Urinary bladder (tissue), 3 donors: ENCODE measurements at regions not wholly inside any gene's neighbourhood (a gene's known extent, or its start where the extent isn't known, plus 50 kb on each side); places are given as distances from the start of the nearest gene placed in this dataset.

ENCODE experiments used
- DNase-seq: peaks from one replicate; pipeline ENCODE4 v3.0.0-alpha.2; 2015; ENCODE audit errors: extremely low spot score
- H3K27ac ChIP-seq: one replicate; pipeline ENCODE4 v1.5.1; 2013; ENCODE audit warnings: low read depth, mild to moderate bottlenecking, moderate library complexity
- H3K36me3 ChIP-seq: one replicate; pipeline ENCODE4 v1.6.1; 2013; ENCODE audit warnings: mild to moderate bottlenecking, moderate library complexity; ENCODE audit not compliant: insufficient read depth
- H3K4me1 ChIP-seq: one replicate; pipeline ENCODE4 v1.6.1; 2013; ENCODE audit warnings: mild to moderate bottlenecking, moderate library complexity; ENCODE audit not compliant: insufficient read depth
- H3K4me3 ChIP-seq: one replicate; pipeline ENCODE4 v1.5.1; 2013; ENCODE audit warnings: low read depth, low read length
- WGBS: extraction: QIAGEN DNeasy Blood & Tissue Kit; methylation state at CpG from one replicate; pipeline ENCODE4 v1.1.7; 2013; 5-methylcytosine and 5-hydroxymethylcytosine counted together
- donor health status: healthy with polysubstance abuse.
- donor health status: healthy.

- no peak overlapping the region for H3K27ac ChIP-seq
- WGBS = 91% methylated on average over 4 of the region's 4 CpGs
- H3K4me3 ChIP-seq = no peak overlapping the region
- H3K4me1 ChIP-seq = no peaks in the 10 kb centered on the region
- no peaks in the 10 kb centered on the region for H3K36me3 ChIP-seq
- no peak for DNase-seq
These were observed 335.5 kb upstream of the CHORDC1 start for GRCh38 chr11:90558328-90558865.

DNA sequence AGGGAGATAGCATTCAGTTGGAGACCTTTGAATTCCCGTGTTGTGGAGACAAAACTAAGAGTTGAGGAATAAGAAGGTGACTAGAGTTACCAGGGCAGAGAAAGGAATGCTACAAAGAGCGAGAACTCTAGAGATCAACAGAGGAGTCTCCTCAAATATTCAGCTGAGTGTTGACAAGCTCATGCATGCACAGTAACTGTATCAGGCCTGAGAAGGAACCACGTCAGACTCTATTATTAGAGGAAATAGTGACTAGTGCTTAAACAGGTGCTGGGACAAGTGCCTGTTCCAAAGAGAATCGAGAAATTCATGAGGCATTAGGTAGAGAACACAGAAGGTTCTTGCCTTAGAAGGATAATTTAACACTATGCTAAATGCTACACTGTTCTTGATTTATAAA lies 333.8 kb upstream of the CHORDC1 start:
- WGBS = 48% methylated on average over 4 of the region's 4 CpGs
- Histone ChIP-seq H3K36me3 (no peaks in the 10 kb centered on the region), H3K27ac (no peak overlapping the region), H3K4me1 (no peaks in the 10 kb centered on the region), H3K4me3 (no peak overlapping the region)
- no peak for DNase-seq

DNA sequence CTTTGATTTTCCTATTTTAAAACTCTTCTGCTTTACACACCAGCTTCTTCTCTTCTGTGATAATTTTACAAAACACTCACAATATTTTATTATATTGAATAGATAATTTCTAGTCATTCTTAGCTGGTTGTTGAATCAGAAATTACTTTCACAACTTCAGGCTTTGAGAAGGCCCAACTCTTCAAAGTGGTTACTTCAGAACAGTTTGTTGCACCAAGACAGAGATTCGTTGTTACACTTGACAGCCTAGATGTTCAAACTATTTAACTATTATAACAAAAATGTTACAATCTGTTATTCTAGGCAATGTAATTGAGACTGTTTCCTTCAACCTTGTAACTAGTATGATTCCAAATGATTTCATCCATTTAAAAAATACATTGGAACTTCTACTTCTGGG lies 333.2 kb upstream of the CHORDC1 start:
- no peak overlapping the region for H3K27ac ChIP-seq
- no peaks in the 10 kb centered on the region for H3K4me1 ChIP-seq
- H3K36me3 ChIP-seq = no peaks in the 10 kb centered on the region
- no peak for DNase-seq
- 85% methylated on average over 1 of the region's 1 CpG for WGBS
- H3K4me3 ChIP-seq = no peak overlapping the region

DNA sequence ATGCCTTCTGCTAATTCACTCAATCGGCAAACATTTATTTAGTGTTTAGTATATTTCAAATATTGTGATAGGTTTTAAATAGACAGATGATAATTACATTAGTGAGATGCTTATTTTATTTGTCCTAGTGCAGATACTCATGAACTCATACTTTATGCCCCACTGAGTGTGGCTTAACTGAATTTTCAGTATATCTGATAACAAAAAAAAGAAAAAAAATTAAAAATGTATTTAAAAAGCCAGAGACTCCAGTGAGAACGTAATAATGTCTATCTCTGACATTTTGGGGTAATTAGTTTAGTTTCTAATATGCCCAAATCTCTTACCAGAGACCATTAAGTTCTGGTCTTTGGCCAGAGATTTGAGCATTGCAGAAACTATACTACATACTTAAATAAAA lies 332.6 kb upstream of the CHORDC1 start:
- no peak overlapping the region for H3K4me3 ChIP-seq
- H3K4me1 ChIP-seq = no peaks in the 10 kb centered on the region
- 79% methylated on average over 2 of the region's 2 CpGs for WGBS
- no peaks in the 10 kb centered on the region for H3K36me3 ChIP-seq
- no peak for DNase-seq
- no peak overlapping the region for H3K27ac ChIP-seq

GRCh38 chr11:90542092-90542491 lies 319.2 kb upstream of the CHORDC1 start:
- H3K36me3 ChIP-seq = no peaks in the 10 kb centered on the region
- no peak overlapping the region for H3K4me3 ChIP-seq
- no peak overlapping the region for H3K27ac ChIP-seq
- DNase-seq = no peak
- no peaks in the 10 kb centered on the region for H3K4me1 ChIP-seq

- 31% methylated on average over 3 of the region's 3 CpGs for WGBS
- Histone ChIP-seq H3K4me3 (no peak overlapping the region), H3K36me3 (no peaks in the 10 kb centered on the region), H3K27ac (no peak overlapping the region), H3K4me1 (no peaks in the 10 kb centered on the region)
- no peak for DNase-seq
These were observed 313.5 kb upstream of the CHORDC1 start for GRCh38 chr11:90536301-90536700.

DNA sequence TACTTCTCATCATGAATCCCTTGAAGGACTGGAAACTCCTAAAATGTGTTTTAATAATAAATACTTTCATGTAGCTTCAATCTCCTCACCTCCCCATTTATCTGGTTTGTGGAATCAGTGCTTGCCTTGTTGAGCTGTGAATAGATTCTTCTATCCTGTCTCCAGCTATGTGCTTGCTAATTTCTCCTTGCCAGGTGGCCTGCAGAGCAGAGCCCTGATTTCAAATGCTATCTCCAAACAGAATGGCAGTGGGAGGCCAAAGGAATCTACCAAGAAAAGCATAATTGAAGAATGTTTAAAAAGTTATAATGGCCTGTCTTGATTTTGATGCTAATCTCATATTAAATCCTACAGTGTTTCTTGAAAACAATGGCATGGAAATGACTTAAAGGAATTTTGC lies 309.3 kb upstream of the CHORDC1 start:
- H3K27ac ChIP-seq = no peak overlapping the region
- H3K4me1 ChIP-seq = no peaks in the 10 kb centered on the region
- DNase-seq = no peak
- H3K36me3 ChIP-seq = no peaks in the 10 kb centered on the region
- no peak overlapping the region for H3K4me3 ChIP-seq

DNA sequence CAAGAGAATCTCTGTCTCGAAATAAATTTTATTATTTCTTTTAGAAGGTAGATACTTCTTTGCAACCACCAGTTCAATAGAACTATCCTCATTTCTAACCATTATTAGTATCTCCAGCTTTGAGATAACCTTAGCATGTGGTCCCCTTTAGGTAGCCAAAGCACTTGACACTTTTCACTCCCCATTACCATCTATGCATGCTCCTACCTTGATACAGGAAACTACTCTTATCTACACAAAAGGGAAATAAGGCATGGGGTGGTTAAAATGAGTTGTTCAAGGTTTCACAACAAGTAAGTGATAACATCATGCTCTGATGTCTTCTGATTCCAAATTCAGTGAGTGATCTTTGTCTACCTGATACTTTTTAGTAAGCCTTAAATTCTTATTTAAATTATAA lies 308.2 kb upstream of the CHORDC1 start:
- DNase-seq = no peak
- Histone ChIP-seq H3K4me1 (no peaks in the 10 kb centered on the region), H3K27ac (no peak overlapping the region), H3K36me3 (no peaks in the 10 kb centered on the region), H3K4me3 (no peak overlapping the region)
- WGBS = 86% methylated on average over 1 of the region's 1 CpG

DNA sequence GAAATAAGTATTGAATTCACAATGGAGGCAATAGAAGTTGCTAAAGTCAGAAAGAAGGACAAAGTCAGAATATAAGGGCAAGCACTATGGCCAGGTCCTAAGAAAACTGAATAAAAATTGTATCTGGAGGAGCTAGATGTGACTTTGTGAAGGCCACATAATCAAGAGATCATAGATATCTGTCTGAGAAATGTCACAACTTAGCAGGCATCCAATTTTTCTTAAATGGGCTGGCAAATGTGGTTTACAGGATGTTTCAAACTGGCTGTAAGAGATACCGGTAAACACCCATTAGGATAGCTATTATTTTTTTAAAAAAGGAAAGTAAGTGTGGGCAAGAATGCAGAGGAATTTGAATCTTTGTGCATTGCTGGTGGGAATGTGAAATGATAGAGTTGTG lies 303.1 kb upstream of the CHORDC1 start:
- Histone ChIP-seq H3K36me3 (no peaks in the 10 kb centered on the region), H3K4me3 (no peak overlapping the region), H3K27ac (no peak overlapping the region), H3K4me1 (no peaks in the 10 kb centered on the region)
- DNase-seq = no peak
- 89% methylated on average over 1 of the region's 1 CpG for WGBS

- no peaks in the 10 kb centered on the region for H3K36me3 ChIP-seq
- no peak overlapping the region for H3K27ac ChIP-seq
- no peak for DNase-seq
- H3K4me3 ChIP-seq = no peak overlapping the region
- H3K4me1 ChIP-seq = no peaks in the 10 kb centered on the region
These were observed 290.0 kb upstream of the CHORDC1 start for GRCh38 chr11:90512846-90513245.

GRCh38 chr11:90510839-90511238 lies 288.0 kb upstream of the CHORDC1 start:
- Histone ChIP-seq H3K36me3 (no peaks in the 10 kb centered on the region), H3K4me1 (no peaks in the 10 kb centered on the region), H3K4me3 (no peak overlapping the region), H3K27ac (no peak overlapping the region)
- 91% methylated on average over 5 of the region's 5 CpGs for WGBS
- no peak for DNase-seq

DNA sequence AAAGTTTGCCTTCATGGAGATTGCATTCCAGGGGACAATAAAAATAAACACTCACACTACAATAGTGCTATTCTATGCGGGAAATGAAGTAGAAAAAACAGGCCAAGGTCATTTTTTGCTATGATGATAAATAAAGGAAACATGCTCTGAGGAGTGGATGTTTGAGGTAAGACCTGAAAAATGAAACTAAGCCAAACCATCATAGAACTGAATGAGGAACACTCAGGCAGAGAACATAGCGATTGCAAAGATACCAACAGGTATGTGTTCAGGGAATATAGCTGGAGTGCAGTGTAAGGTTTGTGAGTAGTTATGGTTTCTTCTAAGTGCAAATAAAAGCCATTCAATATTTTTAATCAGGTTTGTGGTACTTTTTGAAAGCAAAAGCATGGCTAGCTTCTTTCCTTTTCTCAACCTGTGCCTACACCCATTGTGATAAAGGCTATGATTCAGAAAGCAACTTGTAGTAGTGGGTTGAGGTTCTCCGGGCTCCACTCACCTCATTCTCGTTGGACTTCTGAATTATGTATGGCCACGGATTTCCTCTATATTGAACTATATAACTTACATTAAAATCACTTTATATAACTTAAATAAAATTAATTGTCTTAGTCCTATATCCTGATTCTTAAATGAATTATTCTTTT lies 278.2 kb upstream of the CHORDC1 start:
- Histone ChIP-seq H3K27ac (no peak overlapping the region), H3K4me1 (no peaks in the 10 kb centered on the region), H3K4me3 (no peak overlapping the region), H3K36me3 (no peaks in the 10 kb centered on the region)
- 90% methylated on average over 5 of the region's 5 CpGs for WGBS
- DNase-seq = no peak

GRCh38 chr11:90496722-90497121 lies 273.9 kb upstream of the CHORDC1 start:
- no peak overlapping the region for H3K4me3 ChIP-seq
- 93% methylated on average over 1 of the region's 1 CpG for WGBS
- H3K27ac ChIP-seq = no peak overlapping the region
- H3K4me1 ChIP-seq = no peaks in the 10 kb centered on the region
- DNase-seq = no peak
- no peaks in the 10 kb centered on the region for H3K36me3 ChIP-seq

DNA sequence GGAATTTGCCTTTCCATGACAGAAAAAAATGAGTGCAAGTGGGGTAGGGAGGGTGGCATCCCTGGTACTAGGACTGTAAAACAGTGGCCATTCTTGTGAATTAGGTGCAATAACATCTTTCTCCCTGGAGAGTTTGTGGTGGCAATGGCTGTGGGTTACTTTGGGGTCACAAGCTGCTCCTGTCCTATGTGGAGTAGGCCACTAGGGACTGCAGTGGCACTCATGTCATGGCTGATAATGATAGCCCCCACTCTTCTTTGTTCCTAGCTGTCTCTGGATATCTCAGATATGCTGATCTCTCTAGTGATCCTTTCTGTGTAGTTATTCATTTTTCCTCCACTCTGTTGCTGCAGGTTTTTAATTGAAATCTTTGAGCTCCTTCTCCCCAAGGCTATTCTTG lies 270.5 kb upstream of the CHORDC1 start:
- no peaks in the 10 kb centered on the region for H3K4me1 ChIP-seq
- no peak for DNase-seq
- no peak overlapping the region for H3K4me3 ChIP-seq
- no peaks in the 10 kb centered on the region for H3K36me3 ChIP-seq
- H3K27ac ChIP-seq = no peak overlapping the region

DNA sequence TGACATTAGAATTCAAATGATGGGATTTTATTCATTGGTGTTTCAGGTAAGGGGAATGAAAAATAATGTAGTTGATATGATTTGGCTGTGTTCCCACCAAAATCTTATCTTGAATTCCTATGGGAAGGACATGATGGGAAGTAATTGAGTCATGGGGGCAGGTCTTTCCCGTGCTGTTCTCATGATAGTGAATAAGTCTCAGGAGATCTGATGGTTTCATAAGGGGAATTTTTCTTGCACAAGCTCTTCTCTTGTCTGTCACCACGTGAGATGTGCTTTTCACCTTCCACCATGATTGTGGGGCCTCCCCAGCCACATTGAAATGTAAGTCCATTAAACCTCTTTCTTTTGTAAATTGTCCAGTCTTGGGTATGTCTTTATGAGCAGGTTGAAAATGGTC lies 268.6 kb upstream of the CHORDC1 start:
- no peak for DNase-seq
- no peaks in the 10 kb centered on the region for H3K36me3 ChIP-seq
- H3K27ac ChIP-seq = no peak overlapping the region
- no peak overlapping the region for H3K4me3 ChIP-seq
- WGBS = 67% methylated on average over 2 of the region's 2 CpGs
- H3K4me1 ChIP-seq = no peaks in the 10 kb centered on the region
